ENCODE measurements at regions not wholly inside any gene's neighbourhood (a gene's known extent, or its start where the extent isn't known, plus 50 kb on each side); places are given as distances from the start of the nearest gene placed in this dataset.

DNA sequence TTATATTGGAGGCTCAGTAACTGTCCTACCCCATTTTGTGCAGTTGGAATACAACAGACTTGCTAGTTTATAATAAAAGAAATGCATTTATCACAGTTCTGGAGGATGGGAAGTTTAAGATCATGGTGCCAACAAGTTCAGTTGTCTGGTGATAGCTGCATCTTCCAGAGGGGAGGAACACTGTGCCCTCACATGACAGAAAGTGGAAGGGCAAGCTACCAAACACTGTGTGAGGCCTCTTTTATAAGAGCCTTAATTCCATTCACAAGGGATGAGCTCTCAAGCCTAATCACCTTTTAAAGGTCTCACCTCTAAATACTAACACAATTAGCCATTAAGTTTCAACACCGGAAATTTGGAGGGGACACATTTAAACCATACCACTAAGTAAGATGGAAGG is 1073.9 kb downstream of the PLOD2 start:
- Histone ChIP-seq H3K4me1 (ENCODE audit: insufficient read depth, low read length) (no peaks in the 10 kb centered on the region), H2BK5ac (ENCODE audit: insufficient read length, low read length) (no peak overlapping the region), H4K20me1 (ENCODE audit: control insufficient read depth, insufficient read depth, insufficient read length) (no peaks in the 10 kb centered on the region), H3K9ac (ENCODE audit: extremely low read depth, insufficient read length, low read length) (no peak overlapping the region), H3K18ac (ENCODE audit: insufficient read length, low read depth, low read length) (no peak overlapping the region), H3K23me2 (ENCODE audit: insufficient read length, low read depth, low read length, poor library complexity, severe bottlenecking) (no peaks in the 10 kb centered on the region), H2BK12ac (ENCODE audit: insufficient read length, low read depth, low read length) (no peak overlapping the region), H2BK20ac (ENCODE audit: low read depth, low read length, poor library complexity, severe bottlenecking) (no peak overlapping the region), H4K91ac (ENCODE audit: insufficient read length, low read depth, low read length) (no peak overlapping the region), H3K23ac (ENCODE audit: insufficient read length, low read depth, low read length) (no peak overlapping the region), H3K4me2 (ENCODE audit: insufficient read depth, insufficient read length, low read length) (no peak overlapping the region), H3T11ph (ENCODE audit: low read length) (no peak overlapping the region), H3K27ac (ENCODE audit: insufficient read length, low read depth, low read length) (no peak overlapping the region), H3K27me3 (ENCODE audit: insufficient read depth, low read length) (no peaks in the 10 kb centered on the region), H2BK120ac (ENCODE audit: low read depth, low read length, poor library complexity, severe bottlenecking) (no peak overlapping the region), H3K9me3 (ENCODE audit: control insufficient read depth, low read depth, low read length) (no peaks in the 10 kb centered on the region), H3K79me1 (ENCODE audit: insufficient read depth, low read depth, low read length, poor library complexity, severe bottlenecking) (no peaks in the 10 kb centered on the region), H3K56ac (ENCODE audit: insufficient read length, low read depth, low read length) (no peak overlapping the region), H2BK15ac (ENCODE audit: low read depth, low read length) (no peak overlapping the region), H4K5ac (ENCODE audit: insufficient read length, low read depth, low read length) (no peak overlapping the region), H3K79me2 (ENCODE audit: insufficient read depth, low read length) (no peaks in the 10 kb centered on the region), H3K14ac (ENCODE audit: insufficient read depth, low read length) (no peak overlapping the region), H2AK5ac (ENCODE audit: insufficient read length, low read length) (no peak overlapping the region), H2AFZ (ENCODE audit: low read length) (no peak overlapping the region), H3K4ac (ENCODE audit: low read depth, low read length) (no peak overlapping the region), H4K8ac (replicated peaks; ENCODE audit: insufficient read length, low read depth, low read length) (no peak overlapping the region)
- peaks cover 0 to 2% of the 10 kb centered on the region in 2 experiments; a peak in 1 of 4 replicates for H3K4me1 Mint-ChIP-seq
- no peaks in the 10 kb centered on the region for H3K36me3 Mint-ChIP-seq (ENCODE audit: insufficient read depth in 1 of 3, low read depth in 3 of 3)
- no CpG with 5 or more reads among the region's 1 CpG for WGBS (ENCODE audit: extremely low coverage, insufficient read length, low lambda C conversion rate)
- DNase-seq = no peak
- no peak overlapping the region for H3K27ac Mint-ChIP-seq
- H3K27me3 Mint-ChIP-seq (ENCODE audit: low read depth) = no peaks in the 10 kb centered on the region
- TF ChIP-seq, protein P1, sequence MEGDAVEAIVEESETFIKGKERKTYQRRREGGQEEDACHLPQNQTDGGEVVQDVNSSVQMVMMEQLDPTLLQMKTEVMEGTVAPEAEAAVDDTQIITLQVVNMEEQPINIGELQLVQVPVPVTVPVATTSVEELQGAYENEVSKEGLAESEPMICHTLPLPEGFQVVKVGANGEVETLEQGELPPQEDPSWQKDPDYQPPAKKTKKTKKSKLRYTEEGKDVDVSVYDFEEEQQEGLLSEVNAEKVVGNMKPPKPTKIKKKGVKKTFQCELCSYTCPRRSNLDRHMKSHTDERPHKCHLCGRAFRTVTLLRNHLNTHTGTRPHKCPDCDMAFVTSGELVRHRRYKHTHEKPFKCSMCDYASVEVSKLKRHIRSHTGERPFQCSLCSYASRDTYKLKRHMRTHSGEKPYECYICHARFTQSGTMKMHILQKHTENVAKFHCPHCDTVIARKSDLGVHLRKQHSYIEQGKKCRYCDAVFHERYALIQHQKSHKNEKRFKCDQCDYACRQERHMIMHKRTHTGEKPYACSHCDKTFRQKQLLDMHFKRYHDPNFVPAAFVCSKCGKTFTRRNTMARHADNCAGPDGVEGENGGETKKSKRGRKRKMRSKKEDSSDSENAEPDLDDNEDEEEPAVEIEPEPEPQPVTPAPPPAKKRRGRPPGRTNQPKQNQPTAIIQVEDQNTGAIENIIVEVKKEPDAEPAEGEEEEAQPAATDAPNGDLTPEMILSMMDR (conservative IDR thresholded peaks at IDR 0.05) = no peak; the same call in 1 of the 3 replicates
- H3K9me3 Mint-ChIP-seq = no peaks in the 10 kb centered on the region
- no peak overlapping the region for H3K4me3 Mint-ChIP-seq

Measured in H9 (cell line).